HPDE6-E6E7 (cell line): ENCODE measurements at regions not wholly inside any gene's neighbourhood (a gene's known extent, or its start where the extent isn't known, plus 50 kb on each side); places are given as distances from the start of the nearest gene placed in this dataset.
"Not testable (repeated sequence)": the region's sequence is repeated elsewhere in the genome, so short reads cannot be mapped to it uniquely, and the experiment has no call there.

Source experiments
- DNase-seq: peaks from one replicate; pipeline ENCODE4 v3.0.0; 2011; ENCODE audit warnings: missing footprints; ENCODE audit errors: extremely low spot score

GRCh38 chr5:104119529-104119928 lies 556.9 kb upstream of the NUDT12 start:
- DNase-seq, result no peak

GRCh38 chr5:104111632-104112031 lies 549.0 kb upstream of the NUDT12 start:
- DNase-seq, result no peak

GRCh38 chr5:104096451-104096850 lies 533.9 kb upstream of the NUDT12 start:
- DNase-seq, result no peak

- no peak for DNase-seq
Observed at GRCh38 chr5:104095527-104095926, 532.9 kb upstream of the NUDT12 start.

- DNase-seq, result no peak
Observed at GRCh38 chr5:104088876-104089778, 526.5 kb upstream of the NUDT12 start.

GRCh38 chr5:104084896-104085295 lies 522.3 kb upstream of the NUDT12 start:
- no peak for DNase-seq

- DNase-seq, result no peak
Observed at GRCh38 chr5:104082754-104083153, 520.2 kb upstream of the NUDT12 start.

- DNase-seq, result no peak
Observed at GRCh38 chr5:104081232-104081631, 518.6 kb upstream of the NUDT12 start.

GRCh38 chr5:104080646-104081175 lies 518.1 kb upstream of the NUDT12 start:
- DNase-seq, result no peak

GRCh38 chr5:104079861-104080645 lies 517.5 kb upstream of the NUDT12 start:
- not testable (repeated sequence) for DNase-seq

GRCh38 chr5:104071887-104072286 lies 509.3 kb upstream of the NUDT12 start:
- no peak for DNase-seq

GRCh38 chr5:104062621-104063377 lies 500.2 kb upstream of the NUDT12 start:
- no peak for DNase-seq

- no peak for DNase-seq
Observed at GRCh38 chr5:104061707-104062106, 499.1 kb upstream of the NUDT12 start.

GRCh38 chr5:104053353-104053649 lies 490.7 kb upstream of the NUDT12 start:
- DNase-seq, result no peak

- DNase-seq, result no peak
Observed at GRCh38 chr5:104052558-104053352, 490.2 kb upstream of the NUDT12 start.

GRCh38 chr5:104050436-104050835 lies 487.8 kb upstream of the NUDT12 start:
- no peak for DNase-seq

GRCh38 chr5:104049752-104050151 lies 487.2 kb upstream of the NUDT12 start:
- DNase-seq, result no peak

- no peak for DNase-seq
Observed at GRCh38 chr5:104048231-104048630, 485.6 kb upstream of the NUDT12 start.

- no peak for DNase-seq
Observed at GRCh38 chr5:104045987-104046386, 483.4 kb upstream of the NUDT12 start.

GRCh38 chr5:104039871-104040270 lies 477.3 kb upstream of the NUDT12 start:
- not testable (repeated sequence) for DNase-seq

- DNase-seq, result not testable (repeated sequence)
Observed at GRCh38 chr5:104037136-104037535, 474.5 kb upstream of the NUDT12 start.
